ENCODE measurements at regions not wholly inside any gene's neighbourhood (a gene's known extent, or its start where the extent isn't known, plus 50 kb on each side); places are given as distances from the start of the nearest gene placed in this dataset.
A peak's percentile ranks its signal among the peaks of the same experiment; 100 is the strongest.

- 34 to 35% methylated on average over 1 of the region's 1 CpG for WGBS, 2 donors
- TF ChIP-seq POLR2A (IDR thresholded peaks at IDR 0.05) = no peak
- TF ChIP-seq, protein P1, sequence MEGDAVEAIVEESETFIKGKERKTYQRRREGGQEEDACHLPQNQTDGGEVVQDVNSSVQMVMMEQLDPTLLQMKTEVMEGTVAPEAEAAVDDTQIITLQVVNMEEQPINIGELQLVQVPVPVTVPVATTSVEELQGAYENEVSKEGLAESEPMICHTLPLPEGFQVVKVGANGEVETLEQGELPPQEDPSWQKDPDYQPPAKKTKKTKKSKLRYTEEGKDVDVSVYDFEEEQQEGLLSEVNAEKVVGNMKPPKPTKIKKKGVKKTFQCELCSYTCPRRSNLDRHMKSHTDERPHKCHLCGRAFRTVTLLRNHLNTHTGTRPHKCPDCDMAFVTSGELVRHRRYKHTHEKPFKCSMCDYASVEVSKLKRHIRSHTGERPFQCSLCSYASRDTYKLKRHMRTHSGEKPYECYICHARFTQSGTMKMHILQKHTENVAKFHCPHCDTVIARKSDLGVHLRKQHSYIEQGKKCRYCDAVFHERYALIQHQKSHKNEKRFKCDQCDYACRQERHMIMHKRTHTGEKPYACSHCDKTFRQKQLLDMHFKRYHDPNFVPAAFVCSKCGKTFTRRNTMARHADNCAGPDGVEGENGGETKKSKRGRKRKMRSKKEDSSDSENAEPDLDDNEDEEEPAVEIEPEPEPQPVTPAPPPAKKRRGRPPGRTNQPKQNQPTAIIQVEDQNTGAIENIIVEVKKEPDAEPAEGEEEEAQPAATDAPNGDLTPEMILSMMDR (IDR thresholded peaks at IDR 0.05) = no peak
- intact Hi-C loops (cut with DNase I; ENCODE audit: low total_unique reads) = no loop called here
- H3K4me3 ChIP-seq (ENCODE audit: low read depth, poor library complexity, severe bottlenecking) = no peak overlapping the region
- peak in 1 of 2 donors; percentile 90 for DNase-seq (ENCODE audit: low spot score in 2 of 2)
These were observed 89.7 kb upstream of the RGS1 start for GRCh38 chr1:192485692-192486436.

DNA sequence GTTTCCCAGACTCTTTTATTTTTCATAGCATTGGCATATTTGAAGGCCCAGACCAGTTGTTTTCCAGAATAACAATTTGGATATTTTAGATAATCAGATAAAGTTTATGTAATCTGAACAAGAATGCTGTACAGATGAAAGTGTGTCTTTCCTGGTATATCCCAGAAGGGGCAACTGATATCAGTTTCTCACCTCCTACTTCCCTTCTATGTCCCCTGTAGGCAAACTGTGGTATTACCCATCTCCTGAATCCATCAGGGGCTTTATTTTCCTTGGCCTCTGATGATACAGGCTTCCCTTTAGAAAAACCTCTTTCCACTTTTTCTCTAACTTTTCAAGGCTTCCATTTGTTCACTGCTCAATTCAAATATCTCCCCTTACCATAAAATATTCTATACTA is 87.5 kb upstream of the RGS1 start:
- TF ChIP-seq, protein P1 (IDR thresholded peaks at IDR 0.05) = no peak
- TF ChIP-seq POLR2A (IDR thresholded peaks at IDR 0.05) = no peak
- no peak for DNase-seq (ENCODE audit: low spot score in 2 of 2)
- H3K4me3 ChIP-seq (ENCODE audit: low read depth, poor library complexity, severe bottlenecking) = no peak overlapping the region
- intact Hi-C loops (cut with DNase I; ENCODE audit: low total_unique reads) = no loop called here

- TF ChIP-seq POLR2A (IDR thresholded peaks at IDR 0.05) = no peak
- TF ChIP-seq, protein P1 (IDR thresholded peaks at IDR 0.05) = no peak
- DNase-seq (ENCODE audit: low spot score in 2 of 2) = no peak
- intact Hi-C loops (cut with DNase I; ENCODE audit: low total_unique reads) = no loop called here
- H3K4me3 ChIP-seq (ENCODE audit: low read depth, poor library complexity, severe bottlenecking) = no peak overlapping the region
- 17 to 25% methylated on average over 1 of the region's 1 CpG for WGBS, 2 donors
These were observed 86.5 kb upstream of the RGS1 start for GRCh38 chr1:192489047-192489446.

- DNase-seq (ENCODE audit: low spot score in 2 of 2) = peak in 1 of 2 donors; percentile 77
- intact Hi-C loops (cut with DNase I; ENCODE audit: low total_unique reads) = no loop called here
- TF ChIP-seq POLR2A (IDR thresholded peaks at IDR 0.05) = no peak
- TF ChIP-seq, protein P1 (IDR thresholded peaks at IDR 0.05) = no peak
- WGBS, 2 donors = 15 to 20% methylated on average over 2 of the region's 2 CpGs
- H3K4me3 ChIP-seq (ENCODE audit: low read depth, poor library complexity, severe bottlenecking) = no peak overlapping the region
These were observed 85.8 kb upstream of the RGS1 start for GRCh38 chr1:192489748-192490147.

- intact Hi-C loops (cut with DNase I; ENCODE audit: low total_unique reads) = no loop called here
- 88 to 92% methylated on average over 2 of the region's 2 CpGs for WGBS, 2 donors
- DNase-seq (ENCODE audit: low spot score in 2 of 2) = no peak
- TF ChIP-seq POLR2A (IDR thresholded peaks at IDR 0.05) = no peak
- TF ChIP-seq, protein P1 (IDR thresholded peaks at IDR 0.05) = no peak
- H3K4me3 ChIP-seq (ENCODE audit: low read depth, poor library complexity, severe bottlenecking) = no peak overlapping the region
These were observed 83.6 kb upstream of the RGS1 start for GRCh38 chr1:192491804-192492554.
